ENCODE measurements at regions not wholly inside any gene's neighbourhood (a gene's known extent, or its start where the extent isn't known, plus 50 kb on each side); places are given as distances from the start of the nearest gene placed in this dataset.

- Histone ChIP-seq H3K9me3 (ENCODE audit: low read depth) (no peaks in the 10 kb centered on the region), H3K9ac (no peak overlapping the region), H2AFZ (replicated peaks) (no peak overlapping the region), H3K4me1 (no peaks in the 10 kb centered on the region), H3K79me2 (ENCODE audit: low read depth) (no peaks in the 10 kb centered on the region), H3K4me2 (no peak overlapping the region), H4K20me1 (ENCODE audit: low read depth) (no peaks in the 10 kb centered on the region), H3K36me3 (no peaks in the 10 kb centered on the region), H3F3A (ENCODE audit: low read depth) (no peaks in the 10 kb centered on the region), H3K4me3 (no peak overlapping the region), H3K27ac (no peak overlapping the region), H3K27me3 (no peaks in the 10 kb centered on the region)
- H3K27ac Mint-ChIP-seq: no peak overlapping the region
- no peaks in the 10 kb centered on the region for H3K9me3 Mint-ChIP-seq
- DNase-seq (ENCODE audit: low spot score): no peak
- no peaks in the 10 kb centered on the region for H3K27me3 Mint-ChIP-seq (ENCODE audit: insufficient read depth, low read depth)
- no peaks in the 10 kb centered on the region for H3K36me3 Mint-ChIP-seq
- H3K4me3 Mint-ChIP-seq: no peak overlapping the region
- H3K4me1 Mint-ChIP-seq: no peaks in the 10 kb centered on the region
- TF ChIP-seq CTCF (IDR thresholded peaks at IDR 0.05): no peak
- TF ChIP-seq EZH2phosphoT487 (IDR thresholded peaks at IDR 0.05): no peak
- no peak for TF ChIP-seq EZH2 (IDR thresholded peaks at IDR 0.05)
Measured at GRCh38 chr11:110832080-110832479, 119.8 kb upstream of the ARHGAP20 start.

- Mint-ChIP-seq H3K27ac (no peak overlapping the region), H3K9me3 (no peaks in the 10 kb centered on the region), H3K4me1 (no peaks in the 10 kb centered on the region), H3K27me3 (ENCODE audit: insufficient read depth, low read depth) (no peaks in the 10 kb centered on the region), H3K4me3 (no peak overlapping the region), H3K36me3 (no peaks in the 10 kb centered on the region)
- H3F3A ChIP-seq (ENCODE audit: low read depth): no peaks in the 10 kb centered on the region
- H3K27ac ChIP-seq: no peak overlapping the region
- H3K9me3 ChIP-seq (ENCODE audit: low read depth): no peaks in the 10 kb centered on the region
- no peak for TF ChIP-seq CTCF (IDR thresholded peaks at IDR 0.05)
- no peak for TF ChIP-seq EZH2phosphoT487 (IDR thresholded peaks at IDR 0.05)
- TF ChIP-seq EZH2 (IDR thresholded peaks at IDR 0.05): no peak
- no peak overlapping the region for H3K4me3 ChIP-seq
- DNase-seq (ENCODE audit: low spot score): no peak
- no peaks in the 10 kb centered on the region for H3K36me3 ChIP-seq
- H4K20me1 ChIP-seq (ENCODE audit: low read depth): no peaks in the 10 kb centered on the region
- no peaks in the 10 kb centered on the region for H3K4me1 ChIP-seq
- no peaks in the 10 kb centered on the region for H3K79me2 ChIP-seq (ENCODE audit: low read depth)
- H3K27me3 ChIP-seq: no peaks in the 10 kb centered on the region
- no peak overlapping the region for H3K4me2 ChIP-seq
- H3K9ac ChIP-seq: no peak overlapping the region
- no peak overlapping the region for H2AFZ ChIP-seq (replicated peaks)
Measured at GRCh38 chr11:110830747-110831146, 118.5 kb upstream of the ARHGAP20 start.

GRCh38 chr11:110830344-110830743, 118.1 kb upstream of the ARHGAP20 start:
- H3F3A ChIP-seq (ENCODE audit: low read depth): no peaks in the 10 kb centered on the region
- no peak overlapping the region for H3K4me2 ChIP-seq
- DNase-seq (ENCODE audit: low spot score): peak; percentile 13
- H3K27me3 ChIP-seq: no peaks in the 10 kb centered on the region
- no peaks in the 10 kb centered on the region for H3K9me3 Mint-ChIP-seq
- no peak overlapping the region for H3K27ac ChIP-seq
- H3K4me3 Mint-ChIP-seq: no peak overlapping the region
- no peaks in the 10 kb centered on the region for H3K36me3 ChIP-seq
- no peak overlapping the region for H2AFZ ChIP-seq (replicated peaks)
- H3K27me3 Mint-ChIP-seq (ENCODE audit: insufficient read depth, low read depth): no peaks in the 10 kb centered on the region
- no peaks in the 10 kb centered on the region for H3K4me1 ChIP-seq
- H3K27ac Mint-ChIP-seq: no peak overlapping the region
- H3K4me3 ChIP-seq: no peak overlapping the region
- TF ChIP-seq EZH2 (IDR thresholded peaks at IDR 0.05): no peak
- no peak for TF ChIP-seq CTCF (IDR thresholded peaks at IDR 0.05)
- no peak for TF ChIP-seq EZH2phosphoT487 (IDR thresholded peaks at IDR 0.05)
- no peaks in the 10 kb centered on the region for H3K36me3 Mint-ChIP-seq
- no peaks in the 10 kb centered on the region for H4K20me1 ChIP-seq (ENCODE audit: low read depth)
- H3K4me1 Mint-ChIP-seq: no peaks in the 10 kb centered on the region
- H3K79me2 ChIP-seq (ENCODE audit: low read depth): no peaks in the 10 kb centered on the region
- no peak overlapping the region for H3K9ac ChIP-seq
- no peaks in the 10 kb centered on the region for H3K9me3 ChIP-seq (ENCODE audit: low read depth)

GRCh38 chr11:110829873-110830272, 117.6 kb upstream of the ARHGAP20 start:
- no peaks in the 10 kb centered on the region for H3K36me3 ChIP-seq
- no peaks in the 10 kb centered on the region for H3K36me3 Mint-ChIP-seq
- TF ChIP-seq EZH2phosphoT487 (IDR thresholded peaks at IDR 0.05) (no peak), EZH2 (IDR thresholded peaks at IDR 0.05) (no peak)
- H3K27ac ChIP-seq: no peak overlapping the region
- no peak overlapping the region for H3K9ac ChIP-seq
- H3K27ac Mint-ChIP-seq: no peak overlapping the region
- no peaks in the 10 kb centered on the region for H3K27me3 Mint-ChIP-seq (ENCODE audit: insufficient read depth, low read depth)
- H3K4me2 ChIP-seq: no peak overlapping the region
- no peaks in the 10 kb centered on the region for H3K4me1 Mint-ChIP-seq
- no peaks in the 10 kb centered on the region for H3K79me2 ChIP-seq (ENCODE audit: low read depth)
- DNase-seq (ENCODE audit: low spot score): no peak
- H3K4me3 ChIP-seq: no peak overlapping the region
- H2AFZ ChIP-seq (replicated peaks): no peak overlapping the region
- no peaks in the 10 kb centered on the region for H3K9me3 ChIP-seq (ENCODE audit: low read depth)
- no peaks in the 10 kb centered on the region for H4K20me1 ChIP-seq (ENCODE audit: low read depth)
- no peaks in the 10 kb centered on the region for H3K4me1 ChIP-seq
- no peaks in the 10 kb centered on the region for H3K9me3 Mint-ChIP-seq
- no peak overlapping the region for H3K4me3 Mint-ChIP-seq
- H3F3A ChIP-seq (ENCODE audit: low read depth): no peaks in the 10 kb centered on the region
- no peaks in the 10 kb centered on the region for H3K27me3 ChIP-seq
